ENCODE measurements at regions not wholly inside any gene's neighbourhood (a gene's known extent, or its start where the extent isn't known, plus 50 kb on each side); places are given as distances from the start of the nearest gene placed in this dataset.

GRCh38 chr5:164966611-164967010 is 1461.2 kb downstream of the MAT2B start:
- TF ChIP-seq ATF3 (IDR thresholded peaks at IDR 0.05) (no peak), CTCF (IDR thresholded peaks at IDR 0.05; ENCODE audit: low read depth, low read length, missing input control) (no peak), MAX (IDR thresholded peaks at IDR 0.05) (no peak), EGR1 (IDR thresholded peaks at IDR 0.05; ENCODE audit: low read depth in 2 of 2) (no peak), YY1 (IDR thresholded peaks at IDR 0.05) (no peak), JUND (IDR thresholded peaks at IDR 0.05) (no peak), SP1 (IDR thresholded peaks at IDR 0.05) (no peak)
- TF ChIP-seq, protein P1, sequence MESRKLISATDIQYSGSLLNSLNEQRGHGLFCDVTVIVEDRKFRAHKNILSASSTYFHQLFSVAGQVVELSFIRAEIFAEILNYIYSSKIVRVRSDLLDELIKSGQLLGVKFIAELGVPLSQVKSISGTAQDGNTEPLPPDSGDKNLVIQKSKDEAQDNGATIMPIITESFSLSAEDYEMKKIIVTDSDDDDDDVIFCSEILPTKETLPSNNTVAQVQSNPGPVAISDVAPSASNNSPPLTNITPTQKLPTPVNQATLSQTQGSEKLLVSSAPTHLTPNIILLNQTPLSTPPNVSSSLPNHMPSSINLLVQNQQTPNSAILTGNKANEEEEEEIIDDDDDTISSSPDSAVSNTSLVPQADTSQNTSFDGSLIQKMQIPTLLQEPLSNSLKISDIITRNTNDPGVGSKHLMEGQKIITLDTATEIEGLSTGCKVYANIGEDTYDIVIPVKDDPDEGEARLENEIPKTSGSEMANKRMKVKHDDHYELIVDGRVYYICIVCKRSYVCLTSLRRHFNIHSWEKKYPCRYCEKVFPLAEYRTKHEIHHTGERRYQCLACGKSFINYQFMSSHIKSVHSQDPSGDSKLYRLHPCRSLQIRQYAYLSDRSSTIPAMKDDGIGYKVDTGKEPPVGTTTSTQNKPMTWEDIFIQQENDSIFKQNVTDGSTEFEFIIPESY (IDR thresholded peaks at IDR 0.05), result no peak
- TF ChIP-seq, protein P2, sequence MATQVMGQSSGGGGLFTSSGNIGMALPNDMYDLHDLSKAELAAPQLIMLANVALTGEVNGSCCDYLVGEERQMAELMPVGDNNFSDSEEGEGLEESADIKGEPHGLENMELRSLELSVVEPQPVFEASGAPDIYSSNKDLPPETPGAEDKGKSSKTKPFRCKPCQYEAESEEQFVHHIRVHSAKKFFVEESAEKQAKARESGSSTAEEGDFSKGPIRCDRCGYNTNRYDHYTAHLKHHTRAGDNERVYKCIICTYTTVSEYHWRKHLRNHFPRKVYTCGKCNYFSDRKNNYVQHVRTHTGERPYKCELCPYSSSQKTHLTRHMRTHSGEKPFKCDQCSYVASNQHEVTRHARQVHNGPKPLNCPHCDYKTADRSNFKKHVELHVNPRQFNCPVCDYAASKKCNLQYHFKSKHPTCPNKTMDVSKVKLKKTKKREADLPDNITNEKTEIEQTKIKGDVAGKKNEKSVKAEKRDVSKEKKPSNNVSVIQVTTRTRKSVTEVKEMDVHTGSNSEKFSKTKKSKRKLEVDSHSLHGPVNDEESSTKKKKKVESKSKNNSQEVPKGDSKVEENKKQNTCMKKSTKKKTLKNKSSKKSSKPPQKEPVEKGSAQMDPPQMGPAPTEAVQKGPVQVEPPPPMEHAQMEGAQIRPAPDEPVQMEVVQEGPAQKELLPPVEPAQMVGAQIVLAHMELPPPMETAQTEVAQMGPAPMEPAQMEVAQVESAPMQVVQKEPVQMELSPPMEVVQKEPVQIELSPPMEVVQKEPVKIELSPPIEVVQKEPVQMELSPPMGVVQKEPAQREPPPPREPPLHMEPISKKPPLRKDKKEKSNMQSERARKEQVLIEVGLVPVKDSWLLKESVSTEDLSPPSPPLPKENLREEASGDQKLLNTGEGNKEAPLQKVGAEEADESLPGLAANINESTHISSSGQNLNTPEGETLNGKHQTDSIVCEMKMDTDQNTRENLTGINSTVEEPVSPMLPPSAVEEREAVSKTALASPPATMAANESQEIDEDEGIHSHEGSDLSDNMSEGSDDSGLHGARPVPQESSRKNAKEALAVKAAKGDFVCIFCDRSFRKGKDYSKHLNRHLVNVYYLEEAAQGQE (IDR thresholded peaks at IDR 0.05), result no peak

Measured in liver (tissue), 3 donors.